Stomach (tissue), 4 donors: ENCODE measurements at regions not wholly inside any gene's neighbourhood (a gene's known extent, or its start where the extent isn't known, plus 50 kb on each side); places are given as distances from the start of the nearest gene placed in this dataset.

ENCODE experiments used
- EP300 ChIP-seq: sonication (generic); formaldehyde crosslinking; IDR thresholded peaks from one replicate; pipeline ENCODE4 v1.6.1; 2017; ENCODE audit warnings: antibody characterized with exemption
- POLR2A ChIP-seq, 4 donors: fragments of 450-650 bp; IDR thresholded peaks; one replicate each; pipeline ENCODE4 v1.6.1; 2016; ENCODE audit warnings: antibody characterized with exemption in 4 of 4, control low read depth in 2 of 4, mild to moderate bottlenecking in 1 of 4, moderate library complexity in 1 of 4
- POLR2AphosphoS5 ChIP-seq, 3 donors: sonication (generic); formaldehyde crosslinking; IDR thresholded peaks; one replicate each; pipeline ENCODE4 v1.6.1; 2016; ENCODE audit warnings: antibody characterized with exemption in 3 of 3
- TF ChIP-seq, protein P1 (sequence below), 7 experiments: fragments of 450-650 bp in 4 of 7; fragments of 200-600 bp in 3 of 7; sonication (generic) in 3 of 7; IDR thresholded peaks; one replicate each; pipeline ENCODE4 v1.5.1; 2016 to 2019; ENCODE audit warnings: antibody characterized with exemption in 7 of 7, control low read depth in 2 of 7, mild to moderate bottlenecking in 1 of 7

DNA sequence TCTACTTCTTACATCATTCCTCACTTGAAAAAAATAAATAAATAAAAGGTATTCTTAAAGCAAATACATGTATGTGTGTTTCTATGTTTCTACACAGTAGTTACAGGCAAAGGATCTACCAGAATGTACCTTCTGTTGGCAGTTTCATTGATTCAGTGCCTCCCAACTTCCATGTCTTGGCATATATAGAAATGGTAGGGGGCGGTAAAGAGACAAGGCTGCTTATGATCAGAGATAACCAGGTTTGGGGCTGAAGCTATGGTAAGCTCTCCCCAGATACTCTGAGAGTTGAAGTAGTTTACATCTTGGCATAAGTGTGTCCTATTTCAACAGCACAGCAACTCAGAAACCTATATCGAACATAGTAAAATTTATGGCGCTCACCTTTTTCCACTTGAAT is 1075.4 kb upstream of the C9orf72 start:
- TF ChIP-seq, protein P1, sequence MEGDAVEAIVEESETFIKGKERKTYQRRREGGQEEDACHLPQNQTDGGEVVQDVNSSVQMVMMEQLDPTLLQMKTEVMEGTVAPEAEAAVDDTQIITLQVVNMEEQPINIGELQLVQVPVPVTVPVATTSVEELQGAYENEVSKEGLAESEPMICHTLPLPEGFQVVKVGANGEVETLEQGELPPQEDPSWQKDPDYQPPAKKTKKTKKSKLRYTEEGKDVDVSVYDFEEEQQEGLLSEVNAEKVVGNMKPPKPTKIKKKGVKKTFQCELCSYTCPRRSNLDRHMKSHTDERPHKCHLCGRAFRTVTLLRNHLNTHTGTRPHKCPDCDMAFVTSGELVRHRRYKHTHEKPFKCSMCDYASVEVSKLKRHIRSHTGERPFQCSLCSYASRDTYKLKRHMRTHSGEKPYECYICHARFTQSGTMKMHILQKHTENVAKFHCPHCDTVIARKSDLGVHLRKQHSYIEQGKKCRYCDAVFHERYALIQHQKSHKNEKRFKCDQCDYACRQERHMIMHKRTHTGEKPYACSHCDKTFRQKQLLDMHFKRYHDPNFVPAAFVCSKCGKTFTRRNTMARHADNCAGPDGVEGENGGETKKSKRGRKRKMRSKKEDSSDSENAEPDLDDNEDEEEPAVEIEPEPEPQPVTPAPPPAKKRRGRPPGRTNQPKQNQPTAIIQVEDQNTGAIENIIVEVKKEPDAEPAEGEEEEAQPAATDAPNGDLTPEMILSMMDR (IDR thresholded peaks at IDR 0.05) = no peak
- TF ChIP-seq POLR2A (IDR thresholded peaks at IDR 0.05) (no peak), POLR2AphosphoS5 (IDR thresholded peaks at IDR 0.05) (no peak), EP300 (no peak)
